HG03439 (cell line): ENCODE measurements at regions not wholly inside any gene's neighbourhood (a gene's known extent, or its start where the extent isn't known, plus 50 kb on each side); places are given as distances from the start of the nearest gene placed in this dataset.

Source experiments
- ATAC-seq: cut with Tn5 transposase; IDR thresholded peaks from one replicate; pipeline ENCODE4 v1.9.1; 2021; ENCODE audit warnings: mild to moderate bottlenecking, moderate library complexity; ENCODE audit not compliant: unreplicated experiment

GRCh38 chr2:67516362-67516761, 119.2 kb downstream of the ETAA1 start:
- no peak for ATAC-seq

GRCh38 chr2:67516899-67517530, 119.9 kb downstream of the ETAA1 start:
- ATAC-seq, result no peak

- ATAC-seq, result no peak
Measured at GRCh38 chr2:67522148-67522547, 125.0 kb downstream of the ETAA1 start.

GRCh38 chr2:67524213-67524612, 127.1 kb downstream of the ETAA1 start:
- no peak for ATAC-seq

GRCh38 chr2:67524777-67525176, 127.6 kb downstream of the ETAA1 start:
- no peak for ATAC-seq

GRCh38 chr2:67526283-67526682, 129.2 kb downstream of the ETAA1 start:
- no peak for ATAC-seq

GRCh38 chr2:67528320-67528719, 131.2 kb downstream of the ETAA1 start:
- ATAC-seq, result no peak

GRCh38 chr2:67532387-67532786, 135.3 kb downstream of the ETAA1 start:
- ATAC-seq, result no peak

- ATAC-seq, result no peak
Measured at GRCh38 chr2:67534745-67535144, 137.6 kb downstream of the ETAA1 start.

GRCh38 chr2:67540962-67541361, 143.8 kb downstream of the ETAA1 start:
- ATAC-seq, result no peak

- no peak for ATAC-seq
Measured at GRCh38 chr2:67544286-67544685, 147.2 kb downstream of the ETAA1 start.

- ATAC-seq, result no peak
Measured at GRCh38 chr2:67548317-67549201, 151.4 kb downstream of the ETAA1 start.

GRCh38 chr2:67559156-67559555, 162.0 kb downstream of the ETAA1 start:
- ATAC-seq, result no peak

GRCh38 chr2:67560771-67561456, 163.8 kb downstream of the ETAA1 start:
- no peak for ATAC-seq

GRCh38 chr2:67561457-67561965, 164.4 kb downstream of the ETAA1 start:
- no peak for ATAC-seq

- no peak for ATAC-seq
Measured at GRCh38 chr2:67564076-67564475, 166.9 kb downstream of the ETAA1 start.

- no peak for ATAC-seq
Measured at GRCh38 chr2:67564626-67565025, 167.5 kb downstream of the ETAA1 start.

GRCh38 chr2:67565262-67565661, 168.1 kb downstream of the ETAA1 start:
- no peak for ATAC-seq

- no peak for ATAC-seq
Measured at GRCh38 chr2:67565761-67566160, 168.6 kb downstream of the ETAA1 start.

- no peak for ATAC-seq
Measured at GRCh38 chr2:67566285-67566684, 169.2 kb downstream of the ETAA1 start.

GRCh38 chr2:67566958-67567635, 170.0 kb downstream of the ETAA1 start:
- ATAC-seq, result no peak
